ENCODE measurements at regions not wholly inside any gene's neighbourhood (a gene's known extent, or its start where the extent isn't known, plus 50 kb on each side); places are given as distances from the start of the nearest gene placed in this dataset.

DNA sequence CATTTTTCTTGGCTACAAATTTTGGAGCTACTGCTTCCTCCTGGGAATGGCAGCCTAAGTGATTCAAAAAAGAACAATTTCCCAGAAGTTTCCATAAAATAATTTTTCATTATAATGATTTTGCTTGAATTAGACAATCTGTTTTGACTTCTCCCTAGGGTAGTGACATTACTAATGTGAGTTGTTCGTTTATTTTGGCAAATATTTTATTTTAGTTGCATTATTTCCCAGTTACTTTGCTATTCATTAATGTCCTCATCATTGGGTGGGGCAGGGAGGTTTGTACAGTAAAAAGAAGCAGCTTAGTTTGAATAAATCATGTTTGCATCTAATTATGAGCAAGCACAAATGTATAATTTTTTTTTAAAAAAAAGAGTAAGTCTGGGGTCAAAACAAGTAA lies 686.6 kb downstream of the ROBO2 start:
- peaks cover 0 to 6% (median 3%) of the 10 kb centered on the region in 7 donors for H3K9me3 Mint-ChIP-seq

GRCh38 chr3:77746048-77746447 lies 706.1 kb downstream of the ROBO2 start:
- Histone ChIP-seq H3K27me3 (ENCODE audit: control insufficient read depth in 2 of 2, insufficient read depth in 2 of 2, low read length in 2 of 2) (no peaks in the 10 kb centered on the region), H3K36me3 (replicated peaks in 1 of 2; ENCODE audit: control insufficient read depth in 1 of 2, insufficient read depth in 2 of 2, low read length in 2 of 2) (no peaks in the 10 kb centered on the region), H4K20me1 (ENCODE audit: insufficient read depth, low read length) (no peaks in the 10 kb centered on the region), H2AFZ (ENCODE audit: insufficient read depth, low read depth, low read length, poor library complexity, severe bottlenecking) (no peak overlapping the region), H3K9ac (ENCODE audit: insufficient read depth, low read length, poor library complexity, severe bottlenecking) (no peak overlapping the region), H3K4me2 (replicated peaks; ENCODE audit: extremely low read depth, low read length, poor library complexity, severe bottlenecking) (no peak overlapping the region), H3K4me1 (ENCODE audit: control insufficient read depth in 1 of 2, insufficient read depth in 2 of 2, low read length in 2 of 2) (no peaks in the 10 kb centered on the region), H3K27ac (ENCODE audit: low read depth in 1 of 2, low read length in 2 of 2) (no peak overlapping the region), H3K9me3 (replicated peaks in 1 of 2; ENCODE audit: control insufficient read depth in 1 of 2, insufficient read depth in 1 of 2, low read length in 2 of 2) (no peaks in the 10 kb centered on the region), H3K79me2 (ENCODE audit: insufficient read depth, low read length) (no peaks in the 10 kb centered on the region), H3K4me3 (replicated peaks in 1 of 3; ENCODE audit: low read depth in 2 of 3, low read length in 3 of 3) (no peak overlapping the region)
- WGBS (ENCODE audit: insufficient coverage): no CpG with 5 or more reads among the region's 1 CpG
- no peak for DNase-seq
- intact Hi-C loops (cut with micrococcal nuclease): no loop called here
- no peak overlapping the region for H3K4me3 Mint-ChIP-seq
- H3K36me3 Mint-ChIP-seq: no peaks in the 10 kb centered on the region
- H3K27me3 Mint-ChIP-seq (ENCODE audit: low read depth in 3 of 3): no peaks in the 10 kb centered on the region
- H3K4me1 Mint-ChIP-seq: no peaks in the 10 kb centered on the region
- H3K27ac Mint-ChIP-seq: no peak overlapping the region
- no peaks in the 10 kb centered on the region for H3K9me3 Mint-ChIP-seq
- TF ChIP-seq CTCF (IDR thresholded peaks at IDR 0.05): no peak

More for the DNA sequence above, 686.6 kb downstream of the ROBO2 start:
- intact Hi-C loops (cut with micrococcal nuclease): no loop called here
- H3K4me3 Mint-ChIP-seq: no peak overlapping the region
- H3K4me1 Mint-ChIP-seq: no peaks in the 10 kb centered on the region
- H3K4me1 ChIP-seq (ENCODE audit: control insufficient read depth in 1 of 2, insufficient read depth in 2 of 2, low read length in 2 of 2): no peaks in the 10 kb centered on the region
- H3K4me3 ChIP-seq (replicated peaks in 1 of 3; ENCODE audit: low read depth in 2 of 3, low read length in 3 of 3): no peak overlapping the region
- WGBS (ENCODE audit: insufficient coverage): no CpG with 5 or more reads among the region's 1 CpG
- H2AFZ ChIP-seq (ENCODE audit: insufficient read depth, low read depth, low read length, poor library complexity, severe bottlenecking): no peak overlapping the region
- H3K4me2 ChIP-seq (replicated peaks; ENCODE audit: extremely low read depth, low read length, poor library complexity, severe bottlenecking): no peak overlapping the region
- no peaks in the 10 kb centered on the region for H3K27me3 Mint-ChIP-seq (ENCODE audit: low read depth in 3 of 3)
- no peaks in the 10 kb centered on the region for H3K36me3 Mint-ChIP-seq
- no peaks in the 10 kb centered on the region for H4K20me1 ChIP-seq (ENCODE audit: insufficient read depth, low read length)
- no peak overlapping the region for H3K27ac Mint-ChIP-seq
- H3K27me3 ChIP-seq (ENCODE audit: control insufficient read depth in 2 of 2, insufficient read depth in 2 of 2, low read length in 2 of 2): no peaks in the 10 kb centered on the region
- H3K27ac ChIP-seq (ENCODE audit: low read depth in 1 of 2, low read length in 2 of 2): no peak overlapping the region
- no peak for DNase-seq
- no peak overlapping the region for H3K9ac ChIP-seq (ENCODE audit: insufficient read depth, low read length, poor library complexity, severe bottlenecking)
- H3K36me3 ChIP-seq (replicated peaks in 1 of 2; ENCODE audit: control insufficient read depth in 1 of 2, insufficient read depth in 2 of 2, low read length in 2 of 2): no peaks in the 10 kb centered on the region
- TF ChIP-seq CTCF (IDR thresholded peaks at IDR 0.05): no peak
- H3K9me3 ChIP-seq (replicated peaks in 1 of 2; ENCODE audit: control insufficient read depth in 1 of 2, insufficient read depth in 1 of 2, low read length in 2 of 2): peaks cover 3 to 13% of the 10 kb centered on the region in 2 donors
- no peaks in the 10 kb centered on the region for H3K79me2 ChIP-seq (ENCODE audit: insufficient read depth, low read length)

Measured in CD14-positive monocyte (primary cell).